Neural cell (in vitro differentiated cells): ENCODE measurements at regions not wholly inside any gene's neighbourhood (a gene's known extent, or its start where the extent isn't known, plus 50 kb on each side); places are given as distances from the start of the nearest gene placed in this dataset.

ENCODE experiments used
- EP300 ChIP-seq: fragments of 450-650 bp; conservative IDR thresholded peaks from 2 replicates; pipeline ENCODE4 v1.6.1; 2014; ENCODE audit warnings: antibody characterized with exemption, mild to moderate bottlenecking, moderate library complexity; ENCODE audit not compliant: poor library complexity, severe bottlenecking
- EZH2 ChIP-seq: fragments of 200-600, 300-800 bp; shearing (Covaris generic), sonication (generic); IDR thresholded peaks from 2 replicates; pipeline ENCODE4 v1.6.1; 2014; ENCODE audit warnings: antibody characterized with exemption, low read length, borderline replicate concordance, mild to moderate bottlenecking; ENCODE audit not compliant: insufficient read depth, poor library complexity, severe bottlenecking
- POLR2AphosphoS5 ChIP-seq: IDR thresholded peaks from 2 replicates; pipeline ENCODE4 v1.6.1; 2012
- TF ChIP-seq, protein P1 (sequence below): fragments of 450-650 bp; IDR thresholded peaks from 2 replicates; pipeline ENCODE4 v1.5.1; 2014; ENCODE audit warnings: antibody characterized with exemption, mild to moderate bottlenecking, moderate library complexity; ENCODE audit not compliant: poor library complexity, severe bottlenecking

DNA sequence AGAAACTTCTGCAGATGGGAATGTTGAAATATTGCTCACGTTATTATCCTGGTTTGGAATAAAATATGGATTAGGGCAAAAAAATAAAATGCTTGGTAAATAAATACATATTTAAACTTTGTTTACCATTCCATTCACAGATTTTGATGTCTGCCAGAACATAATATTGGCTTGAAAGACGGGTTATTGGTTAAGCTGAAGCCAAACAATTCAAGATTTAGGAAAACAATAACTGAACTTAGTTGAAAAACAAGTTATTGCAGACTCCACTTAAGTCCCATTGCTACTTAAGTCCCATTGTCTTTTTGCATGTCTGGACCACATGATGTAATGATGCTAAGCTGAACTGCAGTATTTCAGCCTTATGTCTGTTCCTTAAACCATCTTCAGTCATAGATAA lies 722.5 kb downstream of the FAT4 start:
- no peak for TF ChIP-seq EZH2
- TF ChIP-seq, protein P1, sequence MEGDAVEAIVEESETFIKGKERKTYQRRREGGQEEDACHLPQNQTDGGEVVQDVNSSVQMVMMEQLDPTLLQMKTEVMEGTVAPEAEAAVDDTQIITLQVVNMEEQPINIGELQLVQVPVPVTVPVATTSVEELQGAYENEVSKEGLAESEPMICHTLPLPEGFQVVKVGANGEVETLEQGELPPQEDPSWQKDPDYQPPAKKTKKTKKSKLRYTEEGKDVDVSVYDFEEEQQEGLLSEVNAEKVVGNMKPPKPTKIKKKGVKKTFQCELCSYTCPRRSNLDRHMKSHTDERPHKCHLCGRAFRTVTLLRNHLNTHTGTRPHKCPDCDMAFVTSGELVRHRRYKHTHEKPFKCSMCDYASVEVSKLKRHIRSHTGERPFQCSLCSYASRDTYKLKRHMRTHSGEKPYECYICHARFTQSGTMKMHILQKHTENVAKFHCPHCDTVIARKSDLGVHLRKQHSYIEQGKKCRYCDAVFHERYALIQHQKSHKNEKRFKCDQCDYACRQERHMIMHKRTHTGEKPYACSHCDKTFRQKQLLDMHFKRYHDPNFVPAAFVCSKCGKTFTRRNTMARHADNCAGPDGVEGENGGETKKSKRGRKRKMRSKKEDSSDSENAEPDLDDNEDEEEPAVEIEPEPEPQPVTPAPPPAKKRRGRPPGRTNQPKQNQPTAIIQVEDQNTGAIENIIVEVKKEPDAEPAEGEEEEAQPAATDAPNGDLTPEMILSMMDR: no peak
- no peak for TF ChIP-seq EP300
- no peak for TF ChIP-seq POLR2AphosphoS5
